Heart left ventricle (tissue), 16 donors: ENCODE measurements at regions not wholly inside any gene's neighbourhood (a gene's known extent, or its start where the extent isn't known, plus 50 kb on each side); places are given as distances from the start of the nearest gene placed in this dataset.

Source experiments
- ATAC-seq, 4 donors: fragments of 200-7000 bp; cut with Tn5 transposase; one replicate each; pipeline ENCODE4 v1.9.1; 2020 to 2022; ENCODE audit warnings: moderate library complexity in 4 of 4, mild to moderate bottlenecking in 3 of 4, moderate number of reproducible peaks in 1 of 4
- DNase-seq, 5 donors: peaks; one replicate each; pipeline ENCODE4 v3.0.0-alpha.2; 2020
- H3K27ac ChIP-seq, 12 donors: fragments of 200-600 bp; sonication (generic) in 4 of 12; one replicate each; pipeline versions ENCODE4 v1.5.0 to v1.8.0; 2016 to 2022; ENCODE audit warnings: mild to moderate bottlenecking in 2 of 12
- H3K27me3 ChIP-seq, 9 donors: fragments of 200-600 bp; sonication (generic) in 2 of 9; one replicate each; pipeline versions ENCODE4 v1.5.1 to v1.8.0; 2016 to 2022; ENCODE audit warnings: mild to moderate bottlenecking in 3 of 9
- H3K36me3 ChIP-seq, 9 donors: fragments of 200-600 bp; sonication (generic) in 2 of 9; one replicate each; pipeline versions ENCODE4 v1.5.0 to v1.8.0; 2018 to 2022; ENCODE audit warnings: mild to moderate bottlenecking in 2 of 9
- H3K4me1 ChIP-seq, 12 donors: fragments of 200-600 bp; sonication (generic) in 4 of 12; one replicate each; pipeline versions ENCODE4 v1.5.0 to v1.8.0; 2016 to 2022; ENCODE audit warnings: mild to moderate bottlenecking in 3 of 12
- H3K4me3 ChIP-seq, 12 donors: fragments of 200-600 bp; sonication (generic) in 4 of 12; one replicate each; pipeline versions ENCODE4 v1.5.0 to v1.8.0; 2017 to 2022; ENCODE audit warnings: mild to moderate bottlenecking in 9 of 12, moderate library complexity in 4 of 12
- H3K9me3 ChIP-seq, 12 donors: fragments of 200-600 bp; sonication (generic) in 4 of 12; one replicate each; pipeline versions ENCODE4 v1.5.0 to v1.8.0; 2016 to 2022; ENCODE audit warnings: mild to moderate bottlenecking in 1 of 12
- POLR2A ChIP-seq, 2 donors: fragments of 450-650 bp; IDR thresholded peaks; one replicate each; pipeline ENCODE4 v1.6.1; 2017; ENCODE audit warnings: antibody characterized with exemption in 2 of 2, mild to moderate bottlenecking in 2 of 2, moderate library complexity in 2 of 2
- WGBS, 4 donors: extraction: QIAGEN DNeasy Blood & Tissue Kit in 2 of 4; methylation state at CpG; one replicate each; pipeline versions ENCODE4 v1.1.5 to v1.1.7; 2013 to 2018; 5-methylcytosine and 5-hydroxymethylcytosine counted together
- intact Hi-C, 10 donors: fragments of 100-400 bp; cut with DNase I; formaldehyde crosslinking; loops; one replicate each; pipeline versions ENCODE4 v1.11.1 to v1.14.2; 2022
- TF ChIP-seq, protein P1 (sequence below), 12 donors: fragments of 200-600 bp; sonication (generic) in 4 of 12; IDR thresholded peaks; one replicate each; pipeline versions ENCODE4 v1.5.0 to v1.8.0; 2018 to 2022; ENCODE audit warnings: antibody characterized with exemption in 12 of 12, mild to moderate bottlenecking in 5 of 12
- donor health status: ischemic (EF 13 %, LVEDD 7.1; RV severe dilation, severe dysfunction).
- donor health status: healthy with polysubstance abuse.
- donor health status: DM: no; HTN: yes; CAD: no.
- donor health status: DM: no; HTN: no; CAD: no.
- donor health status: ischemic (EF 25% LVEDD 6.9; RV normal size, moderate dysfunction).
- donor health status: ischemic (EF 25% LVEDD 5.7; RV mildly dilated, moderate dysfunction).
- donor health status: healthy.
- donor health status: DM: yes; HTN: yes; CAD: no.
- donor health status: ischemic (EF 35%, LVEDD 5.7; RV mildly dilated, moderate dysfunction).
- donor health status: nonischemic (EF 11% LVEDD 7.7; RV severe dilation, severe dysfunction).
- donor health status: DM: yes; HTN: yes; CAD: no.
- donor health status: PGD.
- donor health status: ischemic (EF 29% LVEDD 5.4; RV normal size, mild dysfunction).
- donor health status: nonischemic (EF 23%, LVEDD 6.1; RV moderate dilation, normal function).

DNA sequence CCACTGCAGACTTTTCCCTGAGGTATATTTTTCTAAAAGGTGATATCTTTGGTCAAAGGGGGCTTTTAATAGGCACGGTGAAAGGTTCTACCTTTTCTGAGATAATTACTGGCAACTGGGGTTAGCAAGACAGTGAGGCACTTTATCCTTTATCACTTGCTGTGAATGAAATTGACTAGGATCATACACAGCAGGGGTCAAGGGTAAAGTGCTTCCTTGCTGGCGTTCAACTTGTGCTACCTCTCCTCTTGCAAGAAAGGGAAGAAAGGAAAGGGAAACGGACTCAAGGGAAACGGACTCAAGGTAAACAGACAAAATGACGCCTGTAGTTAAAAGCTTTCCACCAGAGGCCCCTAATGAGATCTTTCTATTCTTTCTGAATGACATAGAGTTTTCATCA is 78.6 kb upstream of the RAPGEF2 start:
- WGBS, 4 donors, result 62 to 72% (median 68%) methylated on average over 5 of the region's 5 CpGs
- TF ChIP-seq, protein P1, sequence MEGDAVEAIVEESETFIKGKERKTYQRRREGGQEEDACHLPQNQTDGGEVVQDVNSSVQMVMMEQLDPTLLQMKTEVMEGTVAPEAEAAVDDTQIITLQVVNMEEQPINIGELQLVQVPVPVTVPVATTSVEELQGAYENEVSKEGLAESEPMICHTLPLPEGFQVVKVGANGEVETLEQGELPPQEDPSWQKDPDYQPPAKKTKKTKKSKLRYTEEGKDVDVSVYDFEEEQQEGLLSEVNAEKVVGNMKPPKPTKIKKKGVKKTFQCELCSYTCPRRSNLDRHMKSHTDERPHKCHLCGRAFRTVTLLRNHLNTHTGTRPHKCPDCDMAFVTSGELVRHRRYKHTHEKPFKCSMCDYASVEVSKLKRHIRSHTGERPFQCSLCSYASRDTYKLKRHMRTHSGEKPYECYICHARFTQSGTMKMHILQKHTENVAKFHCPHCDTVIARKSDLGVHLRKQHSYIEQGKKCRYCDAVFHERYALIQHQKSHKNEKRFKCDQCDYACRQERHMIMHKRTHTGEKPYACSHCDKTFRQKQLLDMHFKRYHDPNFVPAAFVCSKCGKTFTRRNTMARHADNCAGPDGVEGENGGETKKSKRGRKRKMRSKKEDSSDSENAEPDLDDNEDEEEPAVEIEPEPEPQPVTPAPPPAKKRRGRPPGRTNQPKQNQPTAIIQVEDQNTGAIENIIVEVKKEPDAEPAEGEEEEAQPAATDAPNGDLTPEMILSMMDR (IDR thresholded peaks at IDR 0.05), result no peak
- no peak for TF ChIP-seq POLR2A (IDR thresholded peaks at IDR 0.05)
- Histone ChIP-seq H3K4me3 (no peak overlapping the region), H3K27ac (peak overlapping the region in 1 of 12 donors; percentile 55), H3K36me3 (no peaks in the 10 kb centered on the region), H3K4me1 (peaks cover 0 to 31% (median 10%) of the 10 kb centered on the region in 12 donors), H3K27me3 (no peaks in the 10 kb centered on the region), H3K9me3 (no peaks in the 10 kb centered on the region)
- no peak for ATAC-seq
- DNase-seq, result no peak
- intact Hi-C loops, result no loop called here

DNA sequence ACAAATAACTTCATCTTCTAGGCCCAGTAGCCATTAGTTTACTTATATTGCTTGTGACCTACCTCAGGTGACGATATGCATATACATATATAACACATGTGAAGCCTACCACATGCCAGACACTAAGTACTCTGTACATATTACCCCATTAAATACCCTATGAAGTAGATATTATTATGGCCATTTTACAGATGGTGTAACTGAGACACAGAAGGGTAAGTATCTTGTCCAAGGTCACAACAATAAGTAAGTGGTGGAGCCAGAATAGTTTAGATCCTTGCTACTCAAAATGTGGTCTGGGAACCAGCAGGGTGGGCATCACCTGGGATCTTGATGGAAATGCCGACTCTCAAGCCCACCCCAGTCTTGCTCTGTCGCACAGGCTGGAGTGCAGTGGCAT is 78.1 kb upstream of the RAPGEF2 start:
- H3K36me3 ChIP-seq, result no peaks in the 10 kb centered on the region
- no peaks in the 10 kb centered on the region for H3K27me3 ChIP-seq
- ATAC-seq (no peak), DNase-seq (no peak)
- peak overlapping the region in 1 of 12 donors; percentile 55 for H3K27ac ChIP-seq
- no peak for TF ChIP-seq POLR2A (IDR thresholded peaks at IDR 0.05)
- TF ChIP-seq, protein P1 (IDR thresholded peaks at IDR 0.05), result no peak
- H3K9me3 ChIP-seq, result no peaks in the 10 kb centered on the region
- 92 to 99% (median 97%) methylated on average over 3 of the region's 3 CpGs for WGBS, 4 donors
- intact Hi-C loops, result no loop called here
- no peak overlapping the region for H3K4me3 ChIP-seq
- H3K4me1 ChIP-seq, result peaks cover 0 to 26% (median 10%) of the 10 kb centered on the region in 12 donors

DNA sequence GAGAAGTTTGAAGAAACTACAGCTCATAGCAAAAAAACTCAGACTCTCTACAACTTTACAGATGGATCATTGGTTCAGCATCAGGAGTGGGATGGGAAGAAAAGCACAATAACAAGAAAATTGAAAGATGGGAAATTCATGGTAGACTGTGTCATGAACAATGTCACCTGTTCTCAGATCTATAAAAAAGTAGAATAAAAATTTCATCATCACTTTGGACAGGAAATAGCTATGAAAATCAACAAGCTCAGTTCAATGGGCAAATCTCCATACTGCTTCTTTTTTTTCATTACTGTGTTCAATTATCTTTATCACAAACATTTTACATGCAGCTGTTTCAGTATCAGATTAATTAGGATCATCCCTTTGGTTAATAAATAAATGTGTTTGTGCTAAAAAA is 76.5 kb upstream of the RAPGEF2 start:
- H3K27me3 ChIP-seq, result no peaks in the 10 kb centered on the region
- H3K27ac ChIP-seq, result no peak overlapping the region
- ATAC-seq, result no peak
- no peak for DNase-seq
- TF ChIP-seq, protein P1 (IDR thresholded peaks at IDR 0.05), result no peak
- no peak for TF ChIP-seq POLR2A (IDR thresholded peaks at IDR 0.05)
- no peak overlapping the region for H3K4me3 ChIP-seq
- no peaks in the 10 kb centered on the region for H3K36me3 ChIP-seq
- H3K4me1 ChIP-seq, result peaks cover 0 to 26% (median 10%) of the 10 kb centered on the region in 12 donors
- H3K9me3 ChIP-seq, result no peaks in the 10 kb centered on the region
- intact Hi-C loops, result no loop called here

DNA sequence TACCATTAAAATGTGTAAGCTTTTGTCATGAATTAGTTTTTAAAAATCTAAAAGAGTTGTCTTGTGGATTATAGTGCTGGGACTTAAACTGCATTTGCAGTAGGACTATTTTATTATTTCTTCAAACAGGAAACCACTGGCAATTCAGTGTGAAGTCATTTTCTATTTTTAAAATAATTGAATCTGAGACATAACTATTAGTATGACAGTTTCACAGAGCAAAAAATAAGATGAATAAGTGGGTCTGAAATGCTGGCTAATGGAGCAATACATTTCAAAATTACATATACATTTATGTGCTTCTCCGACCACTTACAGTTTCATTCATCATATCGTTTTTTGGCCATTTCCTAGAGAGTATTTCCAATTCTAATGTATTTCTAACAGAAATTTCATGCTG is 75.3 kb upstream of the RAPGEF2 start:
- DNase-seq, result no peak
- intact Hi-C loops, result no loop called here
- no peaks in the 10 kb centered on the region for H3K27me3 ChIP-seq
- 60 to 67% (median 64%) methylated on average over 2 of the region's 2 CpGs for WGBS, 4 donors
- TF ChIP-seq, protein P1 (IDR thresholded peaks at IDR 0.05), result no peak
- no peak for TF ChIP-seq POLR2A (IDR thresholded peaks at IDR 0.05)
- no peak overlapping the region for H3K4me3 ChIP-seq
- no peaks in the 10 kb centered on the region for H3K36me3 ChIP-seq
- H3K9me3 ChIP-seq, result no peaks in the 10 kb centered on the region
- no peak for ATAC-seq
- H3K4me1 ChIP-seq, result peaks cover 0 to 26% (median 10%) of the 10 kb centered on the region in 12 donors
- no peak overlapping the region for H3K27ac ChIP-seq
